ENCODE measurements at regions not wholly inside any gene's neighbourhood (a gene's known extent, or its start where the extent isn't known, plus 50 kb on each side); places are given as distances from the start of the nearest gene placed in this dataset.

DNA sequence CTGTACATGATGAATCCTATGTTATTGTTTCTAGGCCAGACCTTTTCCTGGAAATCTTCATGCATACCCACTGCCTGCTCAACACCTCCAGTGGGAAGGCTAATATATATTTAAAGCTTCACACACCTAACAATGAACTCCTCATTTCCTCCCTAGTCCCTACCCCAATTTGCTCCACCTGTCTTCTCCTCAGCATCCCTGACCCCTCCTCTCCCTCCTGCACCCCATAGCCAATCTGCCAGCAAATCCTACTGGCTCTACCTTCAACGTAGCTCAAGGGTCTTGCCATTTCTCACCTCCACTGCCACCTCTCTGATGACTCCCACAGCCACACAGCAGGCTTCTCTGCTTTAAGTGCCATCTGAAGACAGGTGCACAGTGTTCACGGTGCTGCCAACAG, 215.6 kb upstream of the WSB1 start:
- DNase-seq: no peak
- Histone ChIP-seq H3K4me3 (no peak overlapping the region), H3K36me3 (replicated peaks in 1 of 2) (no peaks in the 10 kb centered on the region), H3K27ac (no peak overlapping the region), H3K27me3 (peaks cover 4% of the 10 kb centered on the region), H3K4me1 (replicated peaks in 1 of 2) (no peaks in the 10 kb centered on the region), H3K9me3 (replicated peaks in 1 of 3) (no peaks in the 10 kb centered on the region)
- no peak for TF ChIP-seq POLR2A (IDR thresholded peaks at IDR 0.05)
- intact Hi-C loops (cut with DNase I): no loop called here
- WGBS, 4 donors: 28 to 46% (median 35%) methylated on average over 2 of the region's 2 CpGs

DNA sequence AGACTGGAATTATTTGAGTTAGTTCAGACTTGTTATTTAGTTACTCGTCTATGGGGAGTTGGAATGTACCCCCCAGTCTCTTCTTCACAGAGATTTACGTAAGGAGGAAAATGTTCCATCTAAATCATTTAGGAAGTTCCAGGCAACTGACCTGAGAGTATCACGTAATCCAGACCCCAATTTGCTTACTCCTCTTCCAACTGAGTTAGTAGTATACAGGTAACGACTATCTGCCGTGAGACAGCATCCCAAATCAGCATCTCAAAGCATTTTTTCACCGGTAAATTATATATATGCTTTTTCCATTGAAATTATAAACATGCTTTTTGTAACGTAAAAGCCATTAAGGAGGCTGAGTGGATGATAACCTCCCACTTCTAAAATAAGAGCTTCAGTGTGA, 214.3 kb upstream of the WSB1 start:
- peaks cover 4% of the 10 kb centered on the region for H3K27me3 ChIP-seq
- no peak overlapping the region for H3K27ac ChIP-seq
- TF ChIP-seq, protein P1, sequence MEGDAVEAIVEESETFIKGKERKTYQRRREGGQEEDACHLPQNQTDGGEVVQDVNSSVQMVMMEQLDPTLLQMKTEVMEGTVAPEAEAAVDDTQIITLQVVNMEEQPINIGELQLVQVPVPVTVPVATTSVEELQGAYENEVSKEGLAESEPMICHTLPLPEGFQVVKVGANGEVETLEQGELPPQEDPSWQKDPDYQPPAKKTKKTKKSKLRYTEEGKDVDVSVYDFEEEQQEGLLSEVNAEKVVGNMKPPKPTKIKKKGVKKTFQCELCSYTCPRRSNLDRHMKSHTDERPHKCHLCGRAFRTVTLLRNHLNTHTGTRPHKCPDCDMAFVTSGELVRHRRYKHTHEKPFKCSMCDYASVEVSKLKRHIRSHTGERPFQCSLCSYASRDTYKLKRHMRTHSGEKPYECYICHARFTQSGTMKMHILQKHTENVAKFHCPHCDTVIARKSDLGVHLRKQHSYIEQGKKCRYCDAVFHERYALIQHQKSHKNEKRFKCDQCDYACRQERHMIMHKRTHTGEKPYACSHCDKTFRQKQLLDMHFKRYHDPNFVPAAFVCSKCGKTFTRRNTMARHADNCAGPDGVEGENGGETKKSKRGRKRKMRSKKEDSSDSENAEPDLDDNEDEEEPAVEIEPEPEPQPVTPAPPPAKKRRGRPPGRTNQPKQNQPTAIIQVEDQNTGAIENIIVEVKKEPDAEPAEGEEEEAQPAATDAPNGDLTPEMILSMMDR (IDR thresholded peaks at IDR 0.05): no peak
- TF ChIP-seq POLR2A (IDR thresholded peaks at IDR 0.05): no peak
- no peaks in the 10 kb centered on the region for H3K9me3 ChIP-seq (replicated peaks in 1 of 3)
- H3K4me3 ChIP-seq: no peak overlapping the region
- intact Hi-C loops (cut with DNase I): no loop called here
- WGBS, 4 donors: 46 to 51% (median 48%) methylated on average over 7 of the region's 7 CpGs
- H3K4me1 ChIP-seq (replicated peaks in 1 of 2): no peaks in the 10 kb centered on the region
- DNase-seq: no peak
- H3K36me3 ChIP-seq (replicated peaks in 1 of 2): no peaks in the 10 kb centered on the region

DNA sequence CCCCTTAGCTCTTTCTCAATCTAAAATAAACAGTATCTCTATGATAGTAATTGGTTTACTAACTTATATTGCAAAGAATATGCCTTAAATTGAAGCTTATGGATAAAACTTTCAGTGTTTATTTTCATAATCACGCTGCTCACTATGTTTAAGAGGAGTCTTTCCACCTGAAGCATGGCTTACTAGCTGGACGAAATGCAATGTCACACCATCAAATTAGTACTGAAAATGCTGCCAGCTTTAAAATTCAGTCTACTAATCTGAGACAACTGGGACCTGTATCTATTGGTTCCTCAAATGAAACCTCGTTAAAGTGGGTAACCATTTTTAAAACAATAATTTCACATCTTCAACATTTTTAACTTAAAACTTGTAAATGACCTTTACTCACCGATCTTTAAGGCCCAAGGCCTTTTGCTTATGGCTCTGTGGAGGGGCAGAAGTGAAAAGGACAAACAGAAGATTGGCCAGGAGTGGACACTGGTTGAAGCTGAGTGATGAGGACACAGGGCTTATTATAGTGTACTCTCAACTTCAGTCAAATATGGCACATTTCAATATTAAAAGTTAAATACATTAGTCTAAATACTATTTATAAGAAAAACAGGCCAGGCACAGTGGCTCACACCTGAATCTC, 212.8 kb upstream of the WSB1 start:
- Histone ChIP-seq H3K9me3 (replicated peaks in 1 of 3) (no peaks in the 10 kb centered on the region), H3K36me3 (replicated peaks in 1 of 2) (no peaks in the 10 kb centered on the region), H3K27ac (no peak overlapping the region), H3K27me3 (peaks cover 4% of the 10 kb centered on the region), H3K4me1 (replicated peaks in 1 of 2) (no peaks in the 10 kb centered on the region), H3K4me3 (no peak overlapping the region)
- WGBS, 4 donors: 46 to 65% (median 61%) methylated on average over 4 of the region's 4 CpGs
- intact Hi-C loops (cut with DNase I): no loop called here
- no peak for TF ChIP-seq POLR2A (IDR thresholded peaks at IDR 0.05)
- DNase-seq: no peak

DNA sequence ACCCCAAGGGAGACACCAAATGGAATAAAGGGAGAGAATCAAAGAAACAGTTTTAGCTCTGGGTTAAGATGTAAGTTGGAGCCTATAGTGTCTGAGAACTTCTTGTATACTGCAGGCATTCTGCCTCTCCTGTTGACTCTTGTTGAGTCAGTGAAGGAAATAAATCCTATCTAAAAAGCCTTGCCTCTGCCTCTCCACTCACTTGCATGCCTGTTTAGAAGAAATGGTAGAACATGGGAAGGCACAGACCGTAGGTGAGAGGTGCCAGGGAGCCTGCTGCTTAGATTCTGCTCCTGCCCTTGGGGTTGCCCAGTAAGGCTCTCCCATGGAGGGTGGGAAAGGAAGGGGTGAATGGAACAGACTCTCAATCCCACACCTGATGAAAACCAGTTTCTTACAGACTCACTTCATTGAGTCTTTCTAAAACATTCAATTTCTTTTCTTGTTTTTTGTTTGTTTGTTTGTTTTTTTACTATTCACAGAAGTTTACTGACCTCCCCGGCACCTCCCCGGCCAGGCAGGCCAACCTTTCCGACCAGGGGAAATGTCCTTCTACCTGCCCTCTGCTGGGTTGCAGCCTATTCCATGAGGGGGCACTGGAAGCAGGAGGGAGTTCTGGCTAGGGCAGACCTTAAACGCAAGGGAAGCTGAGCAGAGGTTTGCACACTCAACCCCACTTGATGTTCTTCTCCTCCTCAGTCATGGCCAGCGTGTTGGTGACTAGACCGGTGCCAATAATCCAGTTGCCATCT, 211.7 kb upstream of the WSB1 start:
- no peak for TF ChIP-seq POLR2A (IDR thresholded peaks at IDR 0.05)
- 66 to 71% (median 68%) methylated on average over 4 to 7 of the region's 7 CpGs for WGBS, 4 donors
- no peaks in the 10 kb centered on the region for H3K36me3 ChIP-seq (replicated peaks in 1 of 2)
- no peaks in the 10 kb centered on the region for H3K9me3 ChIP-seq (replicated peaks in 1 of 3)
- H3K4me1 ChIP-seq (replicated peaks in 1 of 2): no peaks in the 10 kb centered on the region
- H3K27ac ChIP-seq: no peak overlapping the region
- peaks cover 4% of the 10 kb centered on the region for H3K27me3 ChIP-seq
- no peak for DNase-seq
- intact Hi-C loops (cut with DNase I): no loop called here
- no peak overlapping the region for H3K4me3 ChIP-seq

DNA sequence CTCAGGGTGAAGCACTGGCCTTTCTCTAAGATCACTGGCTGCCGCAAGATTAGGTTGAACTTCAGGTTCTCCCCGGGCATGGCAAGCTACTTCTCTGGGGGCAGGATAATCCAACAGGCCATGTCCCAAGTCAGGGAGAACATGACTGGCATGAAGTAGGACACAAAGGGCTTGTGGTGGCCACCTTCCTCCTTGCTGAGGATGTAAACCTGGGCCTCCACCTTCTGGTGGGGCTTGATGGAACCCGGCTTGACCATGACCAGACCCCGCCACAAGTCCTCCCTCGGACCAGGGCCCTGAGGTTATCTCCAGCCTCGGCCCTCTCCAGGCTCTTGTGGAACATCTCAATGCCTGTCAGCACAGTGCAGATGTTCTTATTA, 211.1 kb upstream of the WSB1 start:
- Histone ChIP-seq H3K27me3 (peaks cover 4% of the 10 kb centered on the region), H3K4me1 (replicated peaks in 1 of 2) (no peaks in the 10 kb centered on the region), H3K27ac (no peak overlapping the region), H3K36me3 (replicated peaks in 1 of 2) (no peaks in the 10 kb centered on the region), H3K4me3 (no peak overlapping the region), H3K9me3 (replicated peaks in 1 of 3) (no peaks in the 10 kb centered on the region)
- no peak for DNase-seq
- WGBS, 4 donors: 47 to 86% (median 81%) methylated on average over 3 to 6 of the region's 6 CpGs
- intact Hi-C loops (cut with DNase I): no loop called here
- TF ChIP-seq, protein P1 (IDR thresholded peaks at IDR 0.05): no peak
- TF ChIP-seq POLR2A (IDR thresholded peaks at IDR 0.05): no peak
